GM19372 (cell line): ENCODE measurements at regions not wholly inside any gene's neighbourhood (a gene's known extent, or its start where the extent isn't known, plus 50 kb on each side); places are given as distances from the start of the nearest gene placed in this dataset.

Experiments used
- ATAC-seq: cut with Tn5 transposase; IDR thresholded peaks from one replicate; pipeline ENCODE4 v1.9.1; 2021; ENCODE audit warnings: mild to moderate bottlenecking, low read depth, moderate library complexity; ENCODE audit not compliant: unreplicated experiment

DNA sequence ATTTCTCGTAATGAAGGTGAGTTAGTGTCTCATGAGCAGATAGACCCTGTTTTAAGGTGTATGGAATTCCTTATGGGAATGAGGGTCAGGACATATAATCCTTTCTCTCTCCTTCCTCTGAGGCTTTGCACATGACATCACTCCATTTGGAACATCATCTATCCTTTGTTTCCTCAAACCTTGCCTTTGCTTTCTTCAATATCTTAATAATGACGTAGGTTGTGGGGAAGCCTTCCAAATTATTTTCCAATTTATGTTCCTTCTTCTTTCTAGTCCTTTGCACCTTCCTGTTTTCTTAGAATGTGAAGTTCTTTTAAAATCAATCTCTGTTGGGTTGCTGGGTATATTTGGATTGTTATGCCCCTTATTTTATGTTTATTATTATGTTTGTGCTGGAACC is 502.9 kb upstream of the STXBP6 start:
- no peak for ATAC-seq

DNA sequence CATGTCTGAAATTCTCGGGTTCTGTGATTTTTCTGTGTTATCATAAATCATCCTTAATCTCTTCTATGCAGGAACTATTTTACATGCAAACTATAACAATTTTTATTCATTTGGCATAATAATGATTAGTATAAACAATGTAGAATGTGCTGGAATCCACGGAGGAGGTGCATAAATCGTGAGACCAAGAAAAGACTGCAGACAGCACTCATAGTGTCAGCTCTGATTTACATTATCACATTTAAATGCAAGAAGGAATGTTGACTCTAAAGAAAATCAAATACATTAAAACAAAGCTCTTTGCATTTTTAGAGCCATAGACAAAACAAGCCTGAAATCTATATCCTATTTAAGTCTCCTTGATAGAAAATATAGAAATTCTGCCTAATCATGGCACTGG is 501.7 kb upstream of the STXBP6 start:
- no peak for ATAC-seq

DNA sequence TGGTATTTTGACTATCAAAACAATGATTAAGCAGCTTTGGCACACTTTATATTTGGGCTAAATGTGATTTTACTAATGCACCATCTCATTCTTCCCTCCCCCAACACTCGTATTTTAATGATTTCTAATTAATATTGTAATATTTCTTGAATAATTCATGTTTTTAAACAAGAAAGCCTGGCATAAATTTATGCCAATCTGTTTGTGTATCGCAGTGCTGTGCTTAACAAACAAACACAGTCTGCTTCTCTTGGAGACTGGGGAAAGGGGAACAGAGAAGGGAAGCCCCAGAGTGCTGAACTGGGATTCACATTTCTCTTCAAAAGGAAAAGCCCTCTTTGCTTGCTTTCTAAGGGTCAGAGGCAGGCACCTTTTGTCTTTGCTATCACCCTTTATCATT is 496.9 kb upstream of the STXBP6 start:
- ATAC-seq: no peak

DNA sequence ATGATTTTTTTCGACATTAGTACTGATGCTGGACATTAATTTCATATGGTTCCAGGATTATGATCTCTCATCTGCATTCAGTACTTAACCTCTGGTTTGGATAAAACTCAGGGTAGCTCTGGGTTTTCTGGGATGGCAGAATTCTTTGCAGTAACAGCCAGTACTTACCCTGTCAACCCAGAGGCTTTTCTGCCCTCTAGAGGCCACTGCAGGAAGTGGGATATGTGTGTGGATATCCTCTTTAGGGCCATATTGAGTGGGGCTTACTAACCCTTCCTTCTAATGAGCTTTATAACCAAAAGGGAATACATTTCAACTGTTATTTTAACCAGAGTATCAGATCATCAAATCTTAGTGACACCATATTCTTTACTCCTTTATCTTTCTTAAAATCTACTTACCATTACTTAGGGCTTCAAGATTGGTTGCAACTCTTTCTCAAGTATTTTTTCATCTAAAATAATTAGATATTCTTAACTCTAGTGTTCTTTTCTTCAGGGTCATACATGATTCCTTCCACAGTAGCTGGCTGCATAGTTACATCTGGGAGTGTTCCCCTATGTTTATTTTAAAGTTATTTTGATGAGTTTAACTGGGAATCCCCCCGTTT is 488.0 kb upstream of the STXBP6 start:
- ATAC-seq: no peak

DNA sequence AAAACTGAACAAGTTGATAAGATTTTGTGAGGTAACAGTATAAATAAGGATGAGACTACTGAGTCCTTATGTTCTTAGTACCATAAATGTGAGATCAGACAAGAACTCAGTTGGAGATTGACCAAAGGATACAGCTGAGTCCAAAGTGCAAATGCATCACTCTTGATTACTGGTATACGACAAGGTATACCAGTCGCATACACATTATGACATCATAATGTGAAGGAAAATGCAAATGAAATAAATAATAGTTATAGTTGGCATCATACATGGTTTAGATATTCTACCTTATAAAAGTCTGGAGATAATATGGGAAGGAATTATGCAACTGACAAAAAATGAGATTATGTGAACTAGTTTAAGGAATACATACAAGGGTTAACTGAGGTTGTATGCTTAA is 476.3 kb upstream of the STXBP6 start:
- ATAC-seq: no peak

DNA sequence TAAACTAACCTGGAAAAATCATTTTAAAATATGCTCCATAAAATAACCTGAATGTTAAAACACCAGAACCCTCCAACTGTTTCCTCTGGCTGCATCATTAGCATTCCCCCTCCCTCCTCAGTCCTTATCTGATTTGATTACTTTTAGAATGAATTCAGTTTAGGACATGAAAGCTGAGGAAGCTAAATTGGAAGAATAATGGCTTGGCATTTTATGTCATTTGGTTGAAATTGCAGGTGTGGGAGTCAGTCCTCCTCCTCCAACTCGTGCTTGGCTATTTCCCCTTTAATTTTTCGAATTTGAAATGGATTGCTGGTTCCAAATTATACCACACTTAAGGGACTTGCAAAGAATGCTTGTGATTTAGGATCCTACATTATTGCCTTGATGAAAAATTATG is 473.0 kb upstream of the STXBP6 start:
- ATAC-seq: no peak

DNA sequence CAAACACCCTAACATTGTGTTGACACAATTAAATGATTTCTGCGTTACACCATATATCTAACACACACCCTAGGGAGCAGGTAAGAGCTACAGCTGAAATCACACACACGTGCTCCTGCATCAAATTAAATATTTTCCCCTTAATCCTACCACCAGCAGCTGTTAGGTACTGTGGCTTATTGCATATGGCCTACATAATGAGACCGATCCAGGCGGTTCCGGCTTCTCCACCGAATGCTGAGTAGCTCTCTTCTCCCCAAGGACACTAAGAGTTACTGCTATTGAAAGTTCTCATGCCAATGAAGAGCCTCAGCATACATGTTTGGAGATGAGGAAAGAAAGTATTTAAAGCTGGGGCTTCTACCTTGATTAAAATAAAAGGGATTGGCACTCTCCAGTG is 472.2 kb upstream of the STXBP6 start:
- no peak for ATAC-seq

DNA sequence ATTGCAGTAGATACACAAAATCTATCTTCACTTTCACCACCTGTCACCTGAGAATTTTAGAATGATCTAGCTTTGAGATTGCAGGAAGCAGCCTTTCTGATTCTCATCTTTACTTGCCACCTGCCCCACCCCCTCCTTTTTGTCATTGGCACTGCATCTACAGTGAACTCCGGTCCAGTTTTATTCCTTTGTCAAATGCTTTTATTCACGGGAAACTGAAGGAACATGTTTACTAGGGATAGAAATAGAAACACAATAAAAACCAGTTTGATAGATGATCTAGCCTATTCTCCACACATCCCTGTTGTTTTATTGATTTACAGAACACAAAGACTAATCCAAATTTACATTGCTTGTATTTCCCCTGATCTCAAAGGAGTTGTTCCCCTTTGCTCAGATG is 471.7 kb upstream of the STXBP6 start:
- ATAC-seq: no peak

DNA sequence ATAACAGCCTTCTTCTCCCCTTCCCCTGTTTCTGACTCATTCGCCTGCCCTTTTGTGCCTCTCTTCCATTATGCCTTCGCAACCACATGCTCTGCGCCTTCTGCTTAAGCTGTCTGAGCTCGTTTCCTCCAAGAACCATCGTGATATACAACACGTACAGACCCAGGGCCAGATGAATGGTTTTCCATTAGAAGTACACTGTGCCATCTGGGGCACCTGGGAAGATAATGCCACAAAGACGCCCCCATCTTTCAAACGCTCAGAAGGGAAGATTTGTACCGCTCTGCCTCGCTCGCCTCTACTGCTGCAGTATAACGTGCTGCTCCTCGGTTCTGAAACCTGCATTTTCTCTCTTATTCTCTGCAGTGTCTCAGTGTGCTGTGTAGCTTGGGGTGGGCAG is 470.9 kb upstream of the STXBP6 start:
- ATAC-seq: no peak

DNA sequence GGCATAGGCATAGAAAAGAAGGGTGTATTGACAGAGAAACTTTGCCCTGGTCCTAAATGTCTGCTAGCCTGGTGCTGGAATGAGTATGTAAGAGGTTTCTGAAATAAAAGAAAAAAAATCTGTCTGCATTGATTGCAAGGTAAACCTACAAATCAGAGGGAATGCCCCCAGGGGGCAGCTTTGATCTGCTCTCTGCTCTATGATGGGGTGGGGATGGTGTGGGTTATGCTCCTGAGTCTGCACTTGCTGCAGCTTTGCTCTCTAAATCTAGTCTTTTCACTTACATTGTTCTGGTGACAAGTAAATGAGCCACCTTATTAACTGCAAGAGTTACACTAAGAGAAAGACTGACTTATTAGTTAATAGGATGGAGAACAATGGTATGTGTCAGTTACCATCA is 468.4 kb upstream of the STXBP6 start:
- ATAC-seq: no peak

DNA sequence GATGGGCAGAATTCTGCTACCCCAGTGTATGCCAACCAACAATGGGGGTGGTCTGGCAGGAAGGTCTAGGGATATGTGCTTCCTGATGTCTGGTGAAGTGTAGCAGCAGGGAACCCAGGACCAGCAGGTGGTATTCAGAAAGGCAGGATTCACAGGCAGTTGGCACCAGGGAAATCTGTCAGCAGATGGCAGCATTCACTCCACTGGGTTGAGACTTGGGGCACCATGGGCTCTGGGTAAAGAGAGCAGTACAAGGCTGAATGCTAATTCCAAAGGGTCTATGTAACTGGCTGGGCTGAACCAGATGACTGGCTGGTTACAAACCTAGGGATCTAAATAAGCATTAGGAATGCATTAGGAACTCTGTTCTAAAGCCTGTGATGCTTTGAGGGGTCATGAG is 466.9 kb upstream of the STXBP6 start:
- ATAC-seq: no peak

DNA sequence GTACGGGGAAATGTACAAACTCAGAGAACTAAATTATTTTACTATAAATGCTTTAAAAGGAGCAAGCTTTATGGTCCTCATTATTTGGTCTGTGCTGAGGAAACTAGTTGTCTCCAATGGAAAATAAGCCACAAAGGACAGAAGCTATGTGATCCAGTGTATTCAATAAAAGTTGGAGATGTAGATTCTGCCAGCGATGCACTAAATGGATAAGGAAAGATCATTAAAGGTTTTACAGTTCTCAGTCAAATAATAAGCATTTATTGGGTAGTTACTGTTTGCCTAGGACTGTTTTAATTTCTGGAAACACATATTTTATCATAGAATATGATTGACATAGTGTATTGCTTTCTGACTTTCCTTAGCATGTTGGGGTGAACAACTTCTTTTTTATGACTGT is 458.9 kb upstream of the STXBP6 start:
- no peak for ATAC-seq

DNA sequence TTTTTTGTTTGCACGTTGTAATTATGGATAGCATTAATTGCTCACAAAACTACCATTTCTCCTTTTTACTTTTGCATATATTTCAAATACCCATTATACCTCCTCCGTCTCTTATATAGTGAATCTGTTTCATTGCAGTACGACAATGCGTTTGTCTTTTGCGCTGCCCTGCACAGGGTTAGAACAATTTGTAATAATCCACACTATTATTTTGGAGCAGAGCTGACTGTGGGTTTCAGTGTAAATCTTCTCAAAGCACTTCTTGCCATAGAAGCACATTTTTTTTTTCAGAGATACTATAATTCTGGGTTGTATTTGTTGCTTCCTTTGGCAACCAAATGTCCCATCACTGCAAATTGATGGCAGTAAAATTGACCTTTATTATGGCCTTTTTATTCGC is 451.8 kb upstream of the STXBP6 start:
- no peak for ATAC-seq

DNA sequence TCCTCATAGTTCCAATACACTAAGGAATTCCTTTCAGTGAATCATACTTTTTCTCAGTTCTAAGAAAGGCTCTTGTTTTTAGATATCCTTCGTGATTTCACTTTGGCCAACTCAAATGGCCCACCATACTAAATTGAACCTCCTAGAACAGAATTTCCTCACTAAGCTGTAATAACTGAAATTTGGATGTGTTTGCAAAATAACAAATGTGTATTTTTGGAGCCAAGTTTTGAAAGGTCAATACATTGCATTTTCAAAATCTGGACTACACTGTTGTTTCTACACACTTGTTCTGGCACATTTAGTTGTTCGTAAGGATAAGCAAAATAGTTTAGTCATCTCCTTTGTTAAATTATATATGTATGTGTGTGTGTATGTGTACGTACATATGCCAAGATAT is 439.0 kb upstream of the STXBP6 start:
- ATAC-seq: no peak

DNA sequence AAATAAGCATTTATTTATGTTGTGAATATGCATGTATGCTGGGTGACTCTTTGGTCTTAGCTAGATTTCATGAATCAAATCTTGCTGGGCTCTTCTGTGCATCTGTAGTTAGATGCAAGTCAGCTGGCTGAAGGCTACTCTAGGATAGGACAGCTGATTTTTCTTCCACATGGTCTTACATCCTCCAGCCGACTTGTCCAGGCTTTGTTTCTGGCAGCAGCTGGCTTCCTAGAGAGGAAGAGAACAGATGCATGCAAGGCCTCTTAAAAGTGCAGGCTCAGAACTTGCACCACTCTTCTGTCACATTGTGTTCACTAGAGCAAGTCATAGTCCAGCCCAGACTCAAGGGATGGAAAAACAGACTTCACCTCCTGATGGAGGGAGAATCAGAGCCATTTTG is 435.4 kb upstream of the STXBP6 start:
- ATAC-seq: no peak

DNA sequence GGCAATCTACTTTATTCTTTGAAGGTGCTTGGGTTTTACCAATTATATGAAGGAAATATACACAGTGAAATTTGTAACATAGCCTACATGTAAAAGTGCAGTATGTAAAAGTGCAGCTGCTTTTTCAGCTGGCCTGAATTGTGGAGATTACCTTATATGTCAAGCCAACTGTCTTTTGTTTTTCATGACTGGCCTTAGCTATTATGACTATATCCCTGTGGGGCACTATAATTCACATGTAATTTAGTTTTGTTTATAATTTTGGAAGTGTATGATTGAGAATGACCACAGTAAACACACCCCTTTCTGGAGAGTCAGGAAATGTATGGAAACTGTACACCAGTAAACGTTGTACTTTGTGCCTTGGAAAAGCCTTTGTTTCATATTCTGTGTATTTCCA is 435.0 kb upstream of the STXBP6 start:
- no peak for ATAC-seq

DNA sequence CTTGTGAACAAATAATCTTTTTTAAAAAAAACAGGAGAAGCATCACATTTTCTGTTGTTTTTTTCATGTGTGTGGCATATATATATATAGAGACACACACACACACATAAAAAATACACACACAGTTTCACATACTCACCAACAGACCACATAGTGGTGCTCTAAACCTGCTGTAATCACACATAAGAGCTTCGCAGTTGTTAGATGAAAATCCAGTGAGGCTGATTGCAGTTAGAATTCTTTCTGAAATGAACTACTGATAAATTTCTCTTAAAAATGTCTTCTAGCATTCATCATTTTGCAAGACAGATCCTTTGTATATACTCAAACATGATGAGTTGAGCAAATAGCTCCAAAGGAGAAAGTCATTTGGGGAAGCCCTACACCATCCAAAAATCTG is 434.3 kb upstream of the STXBP6 start:
- ATAC-seq: no peak

DNA sequence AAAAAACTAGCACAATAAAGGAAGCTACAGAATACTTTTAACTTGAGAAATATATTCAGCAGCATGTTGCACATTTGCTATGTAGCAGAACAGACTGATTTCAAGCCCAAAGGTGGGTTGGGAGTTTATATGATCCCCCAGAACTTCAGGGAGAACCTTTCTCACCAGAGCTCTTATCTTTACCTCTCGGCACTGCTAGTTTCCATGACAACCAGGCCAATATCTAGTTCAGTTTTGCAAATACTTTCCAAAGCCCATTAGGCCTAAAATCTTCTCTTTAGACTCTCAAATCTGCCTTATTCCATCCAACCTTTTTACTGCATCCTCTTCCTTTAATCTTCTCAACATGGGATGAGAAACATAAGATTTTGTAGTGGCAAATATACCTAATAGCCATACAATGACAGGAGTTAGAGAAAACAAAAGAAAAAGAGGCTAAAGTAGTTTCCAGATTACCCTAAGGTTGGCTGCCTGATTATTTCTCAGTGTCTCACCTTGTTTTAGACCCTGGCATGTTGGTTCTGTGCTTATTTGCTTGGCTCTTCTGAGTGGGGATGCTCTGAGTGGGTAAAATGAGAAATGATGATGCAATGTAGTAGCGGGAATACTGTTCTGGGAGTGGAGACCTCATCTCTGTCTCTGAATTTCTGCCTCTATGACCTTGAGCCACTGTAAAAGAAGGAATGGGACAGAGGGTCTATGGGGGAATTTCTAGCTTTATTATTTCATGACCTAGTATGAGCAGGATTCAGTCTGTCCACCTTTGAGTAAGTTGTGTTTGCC is 427.6 kb upstream of the STXBP6 start:
- no peak for ATAC-seq

DNA sequence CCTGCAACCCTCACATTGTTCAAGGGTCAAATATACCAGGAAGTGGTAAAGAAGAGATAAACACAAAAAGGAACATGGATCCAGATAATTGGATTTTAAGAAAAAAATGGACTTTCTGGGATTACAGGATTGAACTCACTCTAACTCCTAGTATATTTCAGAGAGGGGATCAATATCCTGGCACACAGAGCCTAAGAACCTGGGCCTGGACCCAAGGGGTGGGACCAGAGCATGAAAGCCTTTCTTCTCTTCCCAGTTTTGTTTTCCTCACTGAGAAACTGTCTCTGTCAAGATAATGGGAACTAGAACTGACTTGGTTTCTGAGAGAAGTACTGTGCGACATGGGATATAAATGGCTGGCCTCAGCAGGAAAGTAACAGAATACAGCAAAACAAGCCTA is 422.8 kb upstream of the STXBP6 start:
- no peak for ATAC-seq

DNA sequence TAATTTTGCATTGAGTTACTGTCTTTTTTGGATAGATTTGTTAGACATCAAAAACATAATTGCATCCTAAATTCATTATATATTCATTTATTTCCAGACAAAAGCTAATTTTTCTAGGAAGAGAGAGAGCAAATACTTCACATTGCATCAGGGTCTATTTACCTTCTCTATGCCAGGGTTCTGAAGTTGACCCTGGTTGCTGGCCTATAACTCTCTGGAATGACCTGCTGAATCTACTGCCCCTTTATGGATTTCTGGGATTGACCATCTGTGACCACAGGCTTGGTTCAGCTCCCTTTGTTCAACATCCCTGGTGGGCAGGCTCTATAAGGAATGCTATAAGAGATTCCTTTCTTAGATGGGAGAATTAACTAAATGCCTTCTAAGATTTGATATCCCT is 414.8 kb upstream of the STXBP6 start:
- no peak for ATAC-seq

DNA sequence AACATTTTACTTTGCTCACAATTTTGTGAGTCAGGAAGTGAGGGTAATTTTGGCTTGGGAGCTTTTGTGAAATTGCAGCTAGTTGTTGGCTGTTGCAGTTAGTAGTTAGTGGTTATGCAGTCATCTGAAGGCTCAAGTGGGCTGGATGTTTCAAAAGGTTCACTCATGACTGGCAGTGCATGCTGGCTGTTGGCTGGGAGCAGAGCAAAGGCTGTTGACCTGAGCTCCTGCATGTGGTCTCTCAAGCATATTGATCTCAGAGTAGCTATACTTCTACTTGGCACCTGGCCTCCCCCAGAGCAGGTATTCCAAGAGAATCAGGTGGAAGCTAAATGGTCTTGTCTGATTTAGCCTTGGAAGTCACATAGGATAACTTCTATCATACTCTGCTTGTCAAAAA is 414.1 kb upstream of the STXBP6 start:
- no peak for ATAC-seq

DNA sequence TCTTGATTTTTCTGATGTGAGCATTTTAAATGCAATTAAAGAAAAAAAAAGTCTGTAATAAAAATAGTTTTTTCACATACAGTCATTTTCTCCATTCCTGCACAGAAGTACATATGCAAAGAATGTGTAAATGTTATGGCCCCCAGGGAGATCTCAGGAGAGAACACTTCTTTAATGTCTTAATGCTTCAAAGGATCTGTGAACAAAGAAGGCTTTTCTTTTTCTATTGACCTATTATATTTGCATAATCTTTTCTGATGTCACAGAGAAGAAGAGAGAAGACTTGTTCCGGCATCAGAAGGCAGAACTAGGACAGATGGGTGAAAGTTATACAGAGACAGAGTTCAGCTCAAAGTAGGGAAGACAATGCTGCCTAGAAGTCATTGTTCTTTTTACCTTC is 413.5 kb upstream of the STXBP6 start:
- no peak for ATAC-seq

DNA sequence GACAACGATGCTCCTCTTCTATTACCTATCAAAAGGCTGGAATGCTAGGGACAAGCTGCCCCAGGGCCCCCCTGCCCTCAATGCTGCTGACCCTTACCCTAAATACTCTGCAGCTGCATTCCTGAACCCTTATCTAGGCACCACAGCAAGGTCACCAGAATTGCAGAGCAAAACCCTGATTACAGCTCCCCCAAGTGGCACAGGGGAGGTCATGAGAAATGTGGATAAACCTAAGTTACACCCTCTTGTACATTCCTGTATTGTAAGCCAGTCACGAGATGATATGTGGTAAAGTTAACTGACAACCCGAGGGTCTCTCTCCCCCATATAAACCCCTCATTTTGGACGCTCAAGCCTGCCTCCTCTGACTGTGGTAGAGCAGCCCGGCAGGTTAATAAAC is 411.8 kb upstream of the STXBP6 start:
- ATAC-seq: no peak
